Spleen (tissue), 7 donors: ENCODE measurements at regions not wholly inside any gene's neighbourhood (a gene's known extent, or its start where the extent isn't known, plus 50 kb on each side); places are given as distances from the start of the nearest gene placed in this dataset.

ENCODE experiments used
- POLR2AphosphoS5 ChIP-seq, 3 donors: sonication (generic); formaldehyde crosslinking; IDR thresholded peaks; one replicate each; pipeline ENCODE4 v1.5.1; 2017; ENCODE audit warnings: antibody characterized with exemption in 3 of 3
- TF ChIP-seq, protein P1 (sequence below), 11 experiments: fragments of 200-600 bp in 7 of 11; fragments of 450-650 bp in 4 of 11; sonication (generic) in 4 of 11; IDR thresholded peaks in 8 of 11; conservative IDR thresholded peaks in 3 of 11; 1 replicate in 7 of 11; 2 replicates in 4 of 11; pipeline versions ENCODE4 v1.4.0 to v1.8.0; 2016 to 2021; ENCODE audit warnings: antibody characterized with exemption in 11 of 11, inconsistent platforms in 4 of 11, mild to moderate bottlenecking in 1 of 11
- donor health status: DM: no; HTN: no; CAD: no; lungs with moderate emphysema.
- donor health status: DM: no; HTN: no; CAD: no.
- donor health status: DM: no; HTN: no; CAD: no.

- no peak for TF ChIP-seq POLR2AphosphoS5 (IDR thresholded peaks at IDR 0.05)
- TF ChIP-seq, protein P1, sequence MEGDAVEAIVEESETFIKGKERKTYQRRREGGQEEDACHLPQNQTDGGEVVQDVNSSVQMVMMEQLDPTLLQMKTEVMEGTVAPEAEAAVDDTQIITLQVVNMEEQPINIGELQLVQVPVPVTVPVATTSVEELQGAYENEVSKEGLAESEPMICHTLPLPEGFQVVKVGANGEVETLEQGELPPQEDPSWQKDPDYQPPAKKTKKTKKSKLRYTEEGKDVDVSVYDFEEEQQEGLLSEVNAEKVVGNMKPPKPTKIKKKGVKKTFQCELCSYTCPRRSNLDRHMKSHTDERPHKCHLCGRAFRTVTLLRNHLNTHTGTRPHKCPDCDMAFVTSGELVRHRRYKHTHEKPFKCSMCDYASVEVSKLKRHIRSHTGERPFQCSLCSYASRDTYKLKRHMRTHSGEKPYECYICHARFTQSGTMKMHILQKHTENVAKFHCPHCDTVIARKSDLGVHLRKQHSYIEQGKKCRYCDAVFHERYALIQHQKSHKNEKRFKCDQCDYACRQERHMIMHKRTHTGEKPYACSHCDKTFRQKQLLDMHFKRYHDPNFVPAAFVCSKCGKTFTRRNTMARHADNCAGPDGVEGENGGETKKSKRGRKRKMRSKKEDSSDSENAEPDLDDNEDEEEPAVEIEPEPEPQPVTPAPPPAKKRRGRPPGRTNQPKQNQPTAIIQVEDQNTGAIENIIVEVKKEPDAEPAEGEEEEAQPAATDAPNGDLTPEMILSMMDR (IDR thresholded peaks at IDR 0.05 in 8 of 11, conservative IDR thresholded peaks at IDR 0.05 in 3 of 11), result no peak
Observed at GRCh38 chr6:167546611-167547327, 221.9 kb downstream of the TTLL2 start.
